ENCODE measurements at regions not wholly inside any gene's neighbourhood (a gene's known extent, or its start where the extent isn't known, plus 50 kb on each side); places are given as distances from the start of the nearest gene placed in this dataset.

GRCh38 chr13:106110241-106110855, 425.1 kb downstream of the EFNB2 start:
- H3K36me3 Mint-ChIP-seq (ENCODE audit: low read depth) = no peaks in the 10 kb centered on the region
- TF ChIP-seq, protein P1, sequence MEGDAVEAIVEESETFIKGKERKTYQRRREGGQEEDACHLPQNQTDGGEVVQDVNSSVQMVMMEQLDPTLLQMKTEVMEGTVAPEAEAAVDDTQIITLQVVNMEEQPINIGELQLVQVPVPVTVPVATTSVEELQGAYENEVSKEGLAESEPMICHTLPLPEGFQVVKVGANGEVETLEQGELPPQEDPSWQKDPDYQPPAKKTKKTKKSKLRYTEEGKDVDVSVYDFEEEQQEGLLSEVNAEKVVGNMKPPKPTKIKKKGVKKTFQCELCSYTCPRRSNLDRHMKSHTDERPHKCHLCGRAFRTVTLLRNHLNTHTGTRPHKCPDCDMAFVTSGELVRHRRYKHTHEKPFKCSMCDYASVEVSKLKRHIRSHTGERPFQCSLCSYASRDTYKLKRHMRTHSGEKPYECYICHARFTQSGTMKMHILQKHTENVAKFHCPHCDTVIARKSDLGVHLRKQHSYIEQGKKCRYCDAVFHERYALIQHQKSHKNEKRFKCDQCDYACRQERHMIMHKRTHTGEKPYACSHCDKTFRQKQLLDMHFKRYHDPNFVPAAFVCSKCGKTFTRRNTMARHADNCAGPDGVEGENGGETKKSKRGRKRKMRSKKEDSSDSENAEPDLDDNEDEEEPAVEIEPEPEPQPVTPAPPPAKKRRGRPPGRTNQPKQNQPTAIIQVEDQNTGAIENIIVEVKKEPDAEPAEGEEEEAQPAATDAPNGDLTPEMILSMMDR (IDR thresholded peaks at IDR 0.05) = peak; percentile 43
- H3K4me1 Mint-ChIP-seq (ENCODE audit: low read depth) = peaks cover 81% of the 10 kb centered on the region
- DNase-seq = no peak
- no peaks in the 10 kb centered on the region for H3K9me3 Mint-ChIP-seq
- peak overlapping the region; percentile 18 for H3K27ac Mint-ChIP-seq
- H3K4me3 Mint-ChIP-seq = no peak overlapping the region
- H3K27me3 Mint-ChIP-seq (ENCODE audit: insufficient read depth) = no peaks in the 10 kb centered on the region

- Mint-ChIP-seq H3K4me1 (ENCODE audit: low read depth) (peaks cover 81% of the 10 kb centered on the region), H3K27ac (peak overlapping the region; percentile 18), H3K36me3 (ENCODE audit: low read depth) (no peaks in the 10 kb centered on the region), H3K4me3 (peak overlapping the region; percentile 45; the same call in 1 of the 2 replicates), H3K27me3 (ENCODE audit: insufficient read depth) (no peaks in the 10 kb centered on the region), H3K9me3 (no peaks in the 10 kb centered on the region)
- DNase-seq = peak; percentile 62
- TF ChIP-seq, protein P1 (IDR thresholded peaks at IDR 0.05) = no peak
These were observed 426.1 kb downstream of the EFNB2 start for GRCh38 chr13:106109391-106109791.

- Mint-ChIP-seq H3K9me3 (no peaks in the 10 kb centered on the region), H3K36me3 (ENCODE audit: low read depth) (no peaks in the 10 kb centered on the region), H3K4me1 (ENCODE audit: low read depth) (peaks cover 81% of the 10 kb centered on the region), H3K27ac (no peak overlapping the region), H3K4me3 (no peak overlapping the region), H3K27me3 (ENCODE audit: insufficient read depth) (no peaks in the 10 kb centered on the region)
- DNase-seq = no peak
- TF ChIP-seq, protein P1 (IDR thresholded peaks at IDR 0.05) = no peak
These were observed 427.1 kb downstream of the EFNB2 start for GRCh38 chr13:106108346-106108745.

DNA sequence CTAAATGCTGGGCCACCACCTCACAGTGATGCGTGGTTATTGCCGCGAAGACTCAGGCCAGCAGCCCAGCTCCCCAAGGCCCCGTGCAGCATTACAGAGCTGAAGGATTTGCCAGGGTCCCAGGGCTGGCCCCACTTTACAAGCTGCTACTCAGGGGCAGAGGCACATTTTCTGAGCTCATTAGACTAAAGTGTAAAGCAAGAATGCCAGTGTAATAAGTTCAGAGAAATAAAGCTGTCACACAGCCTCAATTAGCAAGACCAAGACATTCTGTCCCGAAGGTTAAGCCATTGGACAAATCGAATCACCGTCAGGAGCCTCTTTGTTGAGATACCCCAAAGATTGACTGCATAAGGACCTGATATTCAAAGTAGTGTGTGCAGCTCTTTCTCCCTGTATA, 428.4 kb downstream of the EFNB2 start:
- Mint-ChIP-seq H3K4me1 (ENCODE audit: low read depth) (peaks cover 88% of the 10 kb centered on the region), H3K27ac (no peak overlapping the region), H3K36me3 (ENCODE audit: low read depth) (no peaks in the 10 kb centered on the region), H3K27me3 (ENCODE audit: insufficient read depth) (no peaks in the 10 kb centered on the region), H3K4me3 (no peak overlapping the region), H3K9me3 (no peaks in the 10 kb centered on the region)
- DNase-seq = no peak
- TF ChIP-seq, protein P1 (IDR thresholded peaks at IDR 0.05) = no peak

- H3K27ac Mint-ChIP-seq = peak overlapping the region; percentile 62
These were observed 430.3 kb downstream of the EFNB2 start for GRCh38 chr13:106105153-106105552.

More at GRCh38 chr13:106105153-106105552, 430.3 kb downstream of the EFNB2 start:
- Mint-ChIP-seq H3K36me3 (ENCODE audit: low read depth) (no peaks in the 10 kb centered on the region), H3K4me3 (no peak overlapping the region), H3K9me3 (no peaks in the 10 kb centered on the region), H3K4me1 (ENCODE audit: low read depth) (peaks cover 80% of the 10 kb centered on the region), H3K27me3 (ENCODE audit: insufficient read depth) (no peaks in the 10 kb centered on the region)
- TF ChIP-seq, protein P1 (IDR thresholded peaks at IDR 0.05) = no peak
- peak; percentile 9 for DNase-seq
